Myocyte (in vitro differentiated cells): ENCODE measurements at regions not wholly inside any gene's neighbourhood (a gene's known extent, or its start where the extent isn't known, plus 50 kb on each side); places are given as distances from the start of the nearest gene placed in this dataset.
A peak's percentile ranks its signal among the peaks of the same experiment; 100 is the strongest.

ENCODE experiments used
- DNase-seq: peaks from one replicate; pipeline ENCODE4 v3.0.0-alpha.2; 2012; ENCODE audit warnings: low read depth

DNA sequence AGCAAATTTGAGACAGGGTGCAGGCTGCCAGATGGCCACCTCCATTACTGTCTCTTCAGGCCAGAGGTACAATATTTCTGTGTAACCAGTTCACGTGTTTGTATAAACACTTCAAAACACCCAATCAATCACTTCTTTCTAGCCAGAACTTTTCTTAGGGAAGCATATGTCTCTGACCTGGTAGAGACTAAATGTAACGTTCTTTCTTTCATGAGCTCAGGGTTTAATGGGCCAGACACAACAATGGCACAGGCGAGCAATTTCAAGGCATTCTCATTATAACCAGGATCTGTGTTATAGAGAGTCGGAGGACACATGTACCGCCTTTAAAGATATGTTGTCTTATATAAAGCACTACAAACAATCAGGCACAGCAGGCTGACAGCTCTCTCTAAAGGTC lies 1846.4 kb upstream of the PIK3C3 start:
- no peak for DNase-seq

DNA sequence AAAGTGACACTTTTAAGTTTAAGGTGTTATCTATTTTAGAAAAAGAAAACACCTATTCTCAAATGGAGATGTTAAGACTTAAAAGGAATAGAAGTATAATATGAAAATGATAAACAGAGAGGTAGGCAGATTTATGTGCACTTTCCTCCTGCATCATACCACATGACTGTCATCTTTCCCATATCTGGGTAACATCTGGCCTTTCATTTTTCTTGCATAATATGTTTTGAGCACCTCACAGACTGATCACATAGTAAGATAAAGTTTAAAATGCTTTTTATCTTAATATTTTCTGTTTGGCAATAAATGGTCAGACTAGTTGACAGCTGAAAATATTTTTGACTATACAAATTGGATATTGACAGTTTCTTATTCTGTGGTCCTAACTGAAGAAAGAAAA lies 1852.1 kb upstream of the PIK3C3 start:
- DNase-seq = no peak

DNA sequence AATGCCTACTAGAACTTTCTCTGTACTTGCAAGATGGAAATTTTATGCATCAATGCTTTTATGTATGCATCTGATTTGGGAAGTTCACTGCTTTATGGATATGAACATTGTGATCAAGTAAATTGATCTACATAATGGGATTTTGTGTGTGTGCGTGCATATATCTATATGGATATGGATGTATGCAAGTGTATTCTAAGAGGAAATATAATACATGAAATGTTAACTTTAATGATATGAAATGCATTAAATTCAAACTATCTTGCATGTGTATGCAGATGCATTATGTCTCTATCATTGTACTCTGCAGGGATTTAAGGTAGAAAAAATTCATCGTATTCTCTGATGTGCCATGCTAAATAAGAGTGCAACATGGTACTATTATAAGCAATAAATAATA lies 1855.4 kb upstream of the PIK3C3 start:
- no peak for DNase-seq

DNA sequence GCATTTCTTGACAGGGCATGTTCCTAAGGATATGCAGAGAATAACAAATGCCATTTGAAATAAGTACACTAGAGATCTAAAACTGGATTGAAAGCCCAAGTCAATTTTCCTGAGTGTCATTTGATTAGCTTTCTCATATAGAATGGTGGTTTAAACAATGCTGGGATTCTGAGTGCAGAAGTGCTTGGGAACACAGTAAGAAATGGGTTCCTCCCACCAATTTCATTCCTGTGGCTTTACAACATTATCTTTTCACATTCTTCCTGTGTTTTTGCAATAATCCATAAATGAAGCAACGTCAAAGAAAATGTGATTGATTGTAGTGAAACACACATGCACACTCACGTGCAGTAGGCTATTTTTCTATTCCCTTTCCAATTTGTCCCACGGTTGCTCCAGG lies 1858.4 kb upstream of the PIK3C3 start:
- DNase-seq = no peak

DNA sequence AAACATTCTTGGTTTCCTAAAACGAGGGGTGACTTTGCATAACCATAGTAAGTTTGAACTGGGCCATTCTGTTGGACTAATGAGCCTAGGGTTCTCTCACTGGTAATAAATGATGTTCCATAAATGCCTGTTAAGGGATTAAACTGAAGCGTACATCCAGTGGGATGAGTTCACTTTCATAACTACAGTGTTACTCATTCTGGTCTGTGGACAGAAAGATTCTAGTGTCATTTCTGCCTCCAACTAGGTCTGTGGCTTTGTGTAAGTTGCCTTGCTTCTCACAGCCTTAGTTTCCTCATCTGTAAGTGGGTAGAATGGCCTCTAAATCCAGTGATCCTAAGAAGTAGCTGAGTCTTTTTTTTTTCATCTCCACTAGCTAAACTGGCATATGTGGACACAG lies 1860.6 kb upstream of the PIK3C3 start:
- no peak for DNase-seq

DNA sequence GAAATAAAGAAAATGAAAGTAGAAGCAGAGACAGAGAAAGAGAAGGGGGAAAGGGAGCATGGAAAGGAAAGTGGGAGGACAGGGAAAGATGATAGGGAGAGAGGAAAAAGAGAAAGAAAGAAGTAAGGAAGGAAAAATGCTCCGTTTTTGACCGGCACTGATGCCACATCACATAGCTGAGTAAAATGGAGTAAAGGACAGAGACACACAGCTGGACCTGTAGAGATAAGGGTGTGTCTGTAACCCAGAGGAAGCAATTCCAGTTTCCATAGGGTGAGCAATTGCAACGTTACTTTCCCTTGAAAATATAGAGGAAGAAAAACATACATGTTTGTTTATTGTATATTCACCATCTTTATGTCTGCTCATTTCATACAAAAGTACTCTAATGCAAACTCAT lies 1866.9 kb upstream of the PIK3C3 start:
- DNase-seq = no peak

DNA sequence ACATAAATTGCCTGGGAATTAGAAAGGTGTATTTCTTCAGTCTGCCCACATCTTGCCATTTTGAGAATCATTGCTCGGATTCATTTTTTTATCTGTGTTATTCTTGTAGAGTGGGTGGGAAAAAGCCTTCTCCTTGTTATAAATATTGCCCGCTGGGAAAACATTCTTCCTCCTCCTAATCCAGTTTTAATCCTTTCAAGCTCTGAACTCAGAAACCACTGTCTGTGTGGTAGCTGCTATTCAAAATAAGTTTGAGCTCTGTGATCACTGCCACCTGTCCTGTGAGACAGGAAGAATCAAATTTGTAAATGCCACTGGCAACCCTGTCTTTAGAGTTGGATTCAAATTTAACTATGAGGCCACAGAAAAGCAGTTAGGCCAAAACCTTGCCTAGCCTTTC lies 1875.2 kb upstream of the PIK3C3 start:
- peak; percentile 13 for DNase-seq

DNA sequence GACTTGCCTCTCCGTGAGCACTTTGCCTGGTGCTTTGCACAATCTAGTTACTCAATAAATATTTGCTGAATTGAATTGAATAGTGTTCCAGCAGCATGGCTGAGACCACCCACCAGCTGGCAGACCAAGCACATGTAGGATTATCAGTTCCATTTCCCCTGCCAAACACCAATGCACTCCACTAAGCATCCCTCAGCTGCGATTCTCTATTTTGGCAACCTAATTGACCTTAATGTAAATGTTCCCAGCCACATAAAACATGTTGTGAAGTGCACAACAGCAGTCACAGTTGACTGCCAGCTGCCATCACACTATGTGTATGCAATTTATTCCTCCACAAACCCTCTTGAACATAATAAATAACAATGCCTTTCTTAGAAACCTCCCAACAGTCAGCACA lies 1879.4 kb upstream of the PIK3C3 start:
- DNase-seq = no peak

DNA sequence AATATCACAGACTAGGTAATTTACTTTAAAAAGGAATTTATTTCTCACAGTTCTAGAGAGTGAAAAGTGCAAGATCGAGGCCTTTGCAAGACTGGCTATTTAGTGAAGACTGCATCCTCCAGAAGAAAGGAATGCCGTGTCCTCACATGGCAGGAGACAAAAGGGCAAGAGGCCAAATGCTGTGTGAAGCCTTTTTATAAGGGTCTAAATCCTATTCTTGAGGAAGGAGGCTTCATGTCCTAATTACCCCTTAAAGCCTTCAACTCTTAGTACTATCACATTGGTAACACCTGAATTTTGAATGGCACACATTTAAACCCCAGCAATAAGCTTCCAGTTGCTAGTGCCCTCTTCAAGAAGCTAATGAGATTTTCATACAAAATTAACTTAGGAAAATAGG lies 1882.3 kb upstream of the PIK3C3 start:
- no peak for DNase-seq

DNA sequence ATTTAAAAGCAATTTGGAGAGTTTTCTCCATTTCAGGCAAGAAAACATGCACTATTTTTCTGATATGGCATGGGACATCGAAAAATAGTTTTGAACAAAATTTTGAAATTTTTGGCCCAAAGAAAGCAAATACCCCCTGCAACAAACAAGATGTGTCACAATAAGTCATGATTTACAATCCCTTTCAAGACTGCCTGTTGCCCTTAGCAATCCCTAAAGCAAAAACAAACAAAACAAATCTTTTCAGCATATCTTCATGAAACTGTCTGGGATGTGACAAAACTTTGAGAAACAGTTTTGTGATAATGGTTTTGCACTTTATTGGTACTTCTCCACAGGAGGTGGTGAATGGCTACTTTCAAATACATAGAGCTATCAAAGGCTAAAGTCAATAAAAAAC lies 1888.7 kb upstream of the PIK3C3 start:
- DNase-seq = no peak

DNA sequence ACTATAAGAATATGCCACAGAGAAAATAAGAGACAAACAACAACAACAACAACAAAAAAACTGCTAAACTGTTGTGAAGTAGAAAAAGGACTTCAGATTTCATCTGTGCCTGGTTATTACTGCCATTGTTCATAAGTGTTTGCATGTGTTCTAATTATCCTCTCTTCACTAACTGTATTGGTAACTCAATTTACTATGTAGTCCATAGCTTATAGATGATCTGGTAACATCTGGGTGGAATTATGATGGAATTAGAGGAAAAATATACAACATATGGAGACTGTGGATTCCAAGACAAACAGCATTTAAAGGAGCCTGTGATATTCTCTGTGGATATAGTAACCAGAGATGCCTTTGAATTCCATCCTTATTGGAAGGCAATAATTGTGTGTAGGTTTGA lies 1891.5 kb upstream of the PIK3C3 start:
- DNase-seq = no peak

DNA sequence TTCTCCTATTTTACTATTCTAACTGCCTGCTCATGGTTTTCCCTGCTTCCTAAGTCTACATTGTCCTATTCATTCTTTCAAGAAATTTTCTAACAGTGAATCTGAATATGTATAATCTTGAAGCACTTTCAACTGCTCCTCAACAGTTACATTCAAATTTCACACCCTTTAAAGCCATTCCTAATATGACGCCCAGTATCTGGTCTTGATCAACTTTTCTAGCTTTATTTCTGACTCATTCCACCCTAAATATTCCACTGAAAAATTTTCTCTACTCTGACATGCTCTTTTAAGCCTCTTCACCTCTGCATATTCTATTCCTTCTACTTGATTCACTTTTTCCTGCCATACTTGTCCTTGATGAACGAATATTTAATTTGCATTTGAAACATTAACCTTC lies 1893.9 kb upstream of the PIK3C3 start:
- no peak for DNase-seq

DNA sequence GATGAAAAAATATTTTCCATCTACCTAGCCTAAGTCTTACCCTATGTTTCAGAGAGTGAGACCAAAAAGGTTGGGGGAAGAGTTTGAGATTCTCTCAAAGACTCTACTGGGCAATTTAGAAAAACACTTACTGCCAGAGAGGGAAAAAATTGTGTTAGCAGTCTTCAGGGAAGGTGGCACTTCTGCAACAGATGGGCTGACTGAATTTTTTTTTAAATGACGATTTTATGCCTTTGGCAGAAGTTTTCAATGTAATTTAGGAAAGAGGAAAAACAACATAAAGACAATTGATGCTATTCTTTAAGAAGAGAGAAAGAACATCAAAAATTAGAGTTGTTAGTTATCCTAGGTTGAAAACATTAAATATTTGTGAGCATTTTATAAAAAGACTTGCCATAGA lies 1894.5 kb upstream of the PIK3C3 start:
- no peak for DNase-seq

DNA sequence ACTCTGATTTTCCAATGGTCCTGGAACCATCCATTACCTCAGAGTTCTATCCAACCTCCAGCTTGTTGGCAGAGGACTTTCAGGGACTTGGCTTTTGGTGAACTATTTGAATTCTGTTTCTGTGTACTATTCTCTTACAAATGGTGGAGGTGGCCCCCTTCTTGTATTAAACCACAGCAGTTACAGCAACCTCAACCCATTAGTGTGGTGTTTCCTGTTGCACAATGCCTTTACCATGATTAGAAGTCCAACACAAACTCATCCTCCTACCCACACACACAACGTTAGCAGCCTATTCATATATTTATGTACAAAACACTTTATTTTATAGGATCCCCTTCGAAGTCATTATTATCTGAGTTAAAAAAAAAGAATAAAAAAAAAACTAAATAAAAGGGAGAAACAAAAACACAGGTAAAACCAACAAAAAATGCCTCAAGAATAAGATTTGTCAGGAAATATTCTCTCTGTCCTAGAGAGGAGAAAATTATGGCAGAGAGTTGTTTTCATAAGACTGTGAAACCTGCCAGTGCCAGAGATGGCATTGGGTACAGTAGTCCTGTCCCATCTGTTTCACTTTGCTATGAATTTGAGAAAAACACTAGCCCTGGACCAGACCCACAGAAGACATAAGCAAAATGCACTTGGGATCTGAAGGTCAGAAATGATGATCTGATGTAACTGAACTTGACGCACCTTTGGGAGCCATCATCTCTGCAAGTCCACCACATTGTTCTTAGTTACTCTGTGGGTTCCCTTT lies 1896.0 kb upstream of the PIK3C3 start:
- DNase-seq = no peak

DNA sequence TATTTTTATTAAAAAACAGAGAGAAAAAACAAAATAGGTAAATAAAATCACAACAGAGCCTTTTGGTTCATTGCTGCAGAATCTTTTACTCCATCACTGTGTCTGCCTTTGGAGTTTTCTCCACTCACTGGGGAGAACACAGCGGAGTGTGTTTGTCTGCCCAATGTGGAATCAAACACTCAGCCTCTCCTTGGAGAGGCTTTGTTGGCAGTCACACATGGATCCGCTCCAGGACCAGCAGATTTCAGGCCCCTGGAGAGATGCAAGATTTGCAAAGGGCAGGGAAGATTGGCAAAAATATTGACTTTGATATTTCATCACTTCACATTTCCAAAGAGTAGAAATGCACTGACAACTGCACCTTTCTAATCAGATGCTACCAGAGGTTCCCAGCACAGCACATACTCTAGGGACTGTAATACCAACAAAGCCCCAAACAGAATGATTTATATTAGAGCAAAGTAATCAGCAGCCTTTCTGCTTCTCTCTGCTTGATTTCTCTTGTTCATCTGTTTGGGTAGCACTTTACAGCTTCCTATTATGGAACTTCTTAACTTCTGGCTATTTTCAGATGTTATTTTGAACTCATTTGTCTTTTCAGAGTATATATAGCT lies 1898.8 kb upstream of the PIK3C3 start:
- no peak for DNase-seq

DNA sequence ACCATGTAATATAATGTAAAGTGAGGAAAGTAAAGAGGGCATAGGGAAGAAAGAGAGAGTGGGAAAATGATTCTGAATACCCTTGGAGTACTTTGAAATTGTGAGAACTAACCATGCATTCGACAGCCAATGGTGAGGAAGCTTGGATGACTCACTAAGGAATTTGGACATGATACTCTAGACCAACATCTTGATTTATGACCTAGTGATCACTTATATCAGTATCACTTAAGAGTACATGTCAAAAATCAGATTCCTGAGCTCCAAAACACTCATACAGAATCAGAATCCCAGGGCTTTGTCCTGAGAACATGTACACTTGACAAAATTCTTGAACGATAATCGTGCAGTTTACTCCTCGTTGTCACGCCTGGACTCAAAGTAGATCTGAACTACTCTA lies 1899.8 kb upstream of the PIK3C3 start:
- no peak for DNase-seq

DNA sequence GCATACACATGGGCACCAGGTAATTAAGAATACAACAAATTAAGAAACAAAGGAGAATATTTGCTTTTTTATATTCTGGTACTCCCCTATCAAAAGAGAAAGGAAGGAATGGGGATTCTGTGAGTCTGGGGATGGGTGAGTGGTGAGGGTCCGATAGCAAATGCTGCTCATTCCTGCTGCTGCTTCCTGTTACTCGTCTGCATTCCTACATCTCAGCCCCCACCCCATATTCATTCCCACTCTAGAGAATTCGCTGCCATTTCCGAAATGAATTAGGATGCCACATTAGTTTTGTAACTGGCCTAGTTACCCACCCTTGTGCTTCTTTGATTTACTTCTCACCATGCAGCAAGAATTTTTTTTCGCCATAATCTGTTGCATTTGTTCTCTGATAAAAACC lies 1905.3 kb upstream of the PIK3C3 start:
- no peak for DNase-seq

DNA sequence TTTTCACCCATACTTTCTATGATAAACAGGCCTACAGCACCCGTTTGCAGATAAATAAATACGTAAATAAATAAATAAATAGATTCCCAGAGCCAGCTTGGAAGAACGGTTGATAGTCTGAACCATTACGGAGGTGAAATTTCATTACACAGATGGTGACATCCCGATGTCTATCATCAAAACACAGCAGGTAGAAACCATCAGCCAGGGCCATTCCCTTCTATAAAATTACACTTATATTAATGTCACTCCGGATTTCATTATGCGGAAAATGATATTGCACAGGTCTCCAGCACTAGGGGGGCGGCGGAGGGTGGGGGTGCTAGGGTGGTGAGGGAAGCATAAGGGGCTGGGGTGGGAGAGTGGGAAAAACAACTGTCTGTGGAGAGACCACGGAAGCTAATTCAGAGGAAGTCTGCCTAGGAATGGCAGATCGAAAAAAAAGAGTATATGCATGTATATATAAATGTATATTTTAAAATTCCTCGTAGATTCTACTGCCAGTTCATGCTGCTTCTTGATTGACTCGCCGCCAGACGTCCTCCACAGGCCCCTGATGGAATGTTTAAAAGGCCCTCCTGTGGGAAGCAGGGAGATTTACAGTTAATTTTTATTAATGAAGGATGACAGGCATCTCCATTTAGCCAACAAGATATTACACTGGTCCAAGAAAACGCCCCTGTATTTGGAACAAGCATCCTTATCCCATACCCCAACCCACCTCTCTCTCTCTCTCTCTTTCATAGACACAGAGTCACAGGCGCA lies 1906.0 kb upstream of the PIK3C3 start:
- DNase-seq = no peak

DNA sequence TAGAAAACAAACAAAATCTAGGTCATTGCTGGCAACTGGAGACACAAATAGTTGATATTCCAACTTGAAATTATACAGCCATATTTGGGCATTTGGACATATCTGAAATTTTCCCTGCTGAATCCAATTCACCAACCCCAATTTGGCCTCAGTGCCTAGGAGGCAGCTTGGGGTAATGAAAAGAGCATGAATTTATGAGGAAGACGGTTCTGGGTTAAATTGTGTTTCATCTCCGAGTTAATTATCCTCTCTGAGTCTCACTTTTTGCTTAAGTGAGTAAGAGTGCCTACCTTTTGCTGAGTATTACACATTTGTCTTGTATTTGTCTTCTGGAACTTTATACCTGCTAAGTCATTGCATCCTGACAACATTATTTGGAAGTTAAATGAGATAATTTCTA lies 1906.8 kb upstream of the PIK3C3 start:
- DNase-seq = no peak

DNA sequence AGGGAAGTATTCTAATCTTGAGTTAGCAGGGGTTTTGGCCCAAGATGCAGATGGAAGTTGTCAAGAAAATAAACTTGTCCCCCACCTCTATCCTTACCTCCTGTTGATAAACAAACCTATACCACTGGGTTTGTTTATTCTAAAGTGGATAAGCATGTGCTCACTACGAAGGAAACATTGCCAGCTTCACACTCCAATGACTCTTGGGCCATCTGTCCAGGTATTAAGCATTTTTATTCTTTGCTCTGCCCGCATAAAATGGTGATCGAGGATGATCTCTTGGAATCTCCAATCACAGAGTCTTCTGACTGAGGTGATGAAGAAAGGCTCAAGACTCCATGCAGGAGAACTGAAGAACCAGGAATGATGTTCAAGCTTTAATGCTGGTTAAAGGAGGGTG lies 1908.4 kb upstream of the PIK3C3 start:
- DNase-seq = no peak

DNA sequence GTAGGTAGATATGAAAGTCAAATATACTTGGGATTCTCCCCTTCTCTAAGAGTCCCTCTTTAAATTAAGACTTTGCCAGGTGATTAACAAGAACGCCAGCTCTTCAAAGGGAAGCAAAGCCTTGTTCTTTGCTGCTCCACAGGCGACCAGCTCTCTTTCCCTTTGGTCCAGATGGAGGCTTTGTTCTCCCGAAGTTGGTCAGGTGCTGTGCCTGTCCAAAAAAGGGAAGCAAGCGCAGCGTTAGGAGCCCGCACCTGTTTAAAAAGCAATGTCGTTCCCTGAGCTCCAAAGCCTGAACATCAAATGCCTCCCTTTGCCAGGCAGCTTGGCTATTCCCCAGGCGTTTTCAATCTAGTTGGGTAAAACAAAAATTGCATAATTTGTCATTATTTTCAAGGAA lies 1913.1 kb upstream of the PIK3C3 start:
- no peak for DNase-seq

DNA sequence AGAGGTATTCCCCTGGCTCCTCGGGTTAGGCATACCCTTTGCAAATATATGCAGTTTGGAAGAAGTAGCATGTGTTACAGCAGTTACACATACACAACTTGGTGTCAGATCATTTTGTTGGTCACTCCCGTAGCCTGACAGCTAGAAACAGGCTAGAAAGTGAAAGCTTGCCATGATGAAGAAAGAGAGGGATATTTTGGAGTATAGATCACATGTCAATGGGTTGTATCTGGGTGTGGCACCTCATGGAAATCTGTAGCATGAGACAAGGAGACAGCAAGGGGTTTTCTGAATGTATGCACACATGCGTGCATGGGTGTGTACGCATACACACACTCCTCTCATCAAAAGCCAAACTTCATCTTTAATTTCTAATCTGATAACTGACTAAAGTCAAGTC lies 1914.5 kb upstream of the PIK3C3 start:
- DNase-seq = no peak

DNA sequence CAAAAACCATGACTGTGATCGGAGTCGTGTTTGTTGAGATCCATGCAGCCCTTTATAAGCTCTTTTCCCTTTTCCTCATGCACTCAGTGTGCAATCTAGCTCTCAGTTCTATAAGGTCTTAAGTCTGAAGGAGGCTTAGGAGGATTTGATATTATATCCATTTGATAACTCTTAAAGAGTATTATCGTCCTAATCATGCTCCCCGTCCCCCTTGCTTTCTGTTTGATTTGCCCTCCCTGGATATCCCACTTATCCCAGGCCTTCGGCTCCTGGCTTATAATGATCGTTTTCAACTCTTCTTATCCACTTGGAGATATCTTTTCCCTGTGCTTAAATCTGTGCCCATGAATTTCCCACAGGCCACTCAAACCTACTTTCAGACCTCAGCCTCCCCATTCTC lies 1917.7 kb upstream of the PIK3C3 start:
- no peak for DNase-seq
